ENCODE measurements at regions not wholly inside any gene's neighbourhood (a gene's known extent, or its start where the extent isn't known, plus 50 kb on each side); places are given as distances from the start of the nearest gene placed in this dataset.

GRCh38 chr1:232319518-232320210 lies 310.3 kb downstream of the SIPA1L2 start:
- POLR2A ChIA-PET (ENCODE audit: unreplicated experiment), result no interaction called here
- H3K9ac ChIP-seq (ENCODE audit: low read depth, low read length), result no peak overlapping the region
- H4K8ac ChIP-seq (ENCODE audit: low read depth in 2 of 2, low read length in 2 of 2), result no peak overlapping the region
- H3K23ac ChIP-seq (ENCODE audit: low read depth, low read length), result no peak overlapping the region
- CTCF ChIA-PET, result interaction anchor here (0.6 kb wide), 1 partner anchor 311 kb away, joined by 3 read pairs; no protein-coding TSS in a partner anchor
- no peak overlapping the region for H2AK9ac ChIP-seq (replicated peaks; ENCODE audit: low read depth, low read length, poor library complexity)
- H3K36me3 ChIP-seq (ENCODE audit: control insufficient read depth, insufficient read depth, low read length), result no peaks in the 10 kb centered on the region
- H3K79me1 ChIP-seq (ENCODE audit: low read depth in 1 of 2, low read length in 2 of 2), result no peaks in the 10 kb centered on the region
- H3K27ac ChIP-seq (ENCODE audit: insufficient read depth, low read length), result no peak overlapping the region
- no peak overlapping the region for H3K4ac ChIP-seq (ENCODE audit: low read depth, low read length)
- H3K56ac ChIP-seq (ENCODE audit: extremely low read depth, insufficient read depth, low read length), result no peak overlapping the region
- H2BK5ac ChIP-seq (ENCODE audit: low read depth, low read length, poor library complexity, severe bottlenecking), result no peak overlapping the region
- ATAC-seq (ENCODE audit: low read depth), result no peak
- TF ChIP-seq MAFK (IDR thresholded peaks at IDR 0.05; ENCODE audit: low read depth, low read length) (no peak), RFX5 (IDR thresholded peaks at IDR 0.05; ENCODE audit: low read depth, low read length) (no peak), FOS (IDR thresholded peaks at IDR 0.05; ENCODE audit: low read depth, low read length) (no peak), CEBPB (IDR thresholded peaks at IDR 0.05; ENCODE audit: low read depth, low read length) (no peak), CTCF (conservative IDR thresholded peaks at IDR 0.05; ENCODE audit: low read depth, low read length) (no peak), SMC3 (IDR thresholded peaks at IDR 0.05; ENCODE audit: low read depth, low read length) (no peak), RCOR1 (IDR thresholded peaks at IDR 0.05; ENCODE audit: insufficient replicate concordance, low read length) (no peak), MAZ (IDR thresholded peaks at IDR 0.05; ENCODE audit: borderline replicate concordance, low read depth, low read length) (no peak), CHD1 (IDR thresholded peaks at IDR 0.05; ENCODE audit: low read depth, low read length) (no peak), POLR2A (IDR thresholded peaks at IDR 0.05; ENCODE audit: low read depth, low read length) (no peak), NFE2L2 (IDR thresholded peaks at IDR 0.05; ENCODE audit: low read depth, low read length) (no peak), BHLHE40 (IDR thresholded peaks at IDR 0.05; ENCODE audit: low read depth, low read length) (no peak), MXI1 (IDR thresholded peaks at IDR 0.05; ENCODE audit: borderline replicate concordance, low read depth, low read length) (no peak), RAD21 (IDR thresholded peaks at IDR 0.05; ENCODE audit: low read length) (no peak), ELK1 (IDR thresholded peaks at IDR 0.05; ENCODE audit: borderline replicate concordance, low read depth, low read length) (no peak), USF2 (IDR thresholded peaks at IDR 0.05; ENCODE audit: low read depth, low read length) (no peak)
- no peak overlapping the region for H4K5ac ChIP-seq (ENCODE audit: low read depth, low read length)
- H3K27me3 ChIP-seq (ENCODE audit: control insufficient read depth, insufficient read depth, low read length), result peaks cover 2% of the 10 kb centered on the region; the same call in 1 of the 2 replicates
- H2AK5ac ChIP-seq (ENCODE audit: low read depth, low read length), result no peak overlapping the region
- H3K18ac ChIP-seq (ENCODE audit: low read depth, low read length), result no peak overlapping the region
- dilution Hi-C loops (cut with HindIII; ENCODE audit: low sequenced_read_pairs, unreplicated experiment) (no loop called here), in situ Hi-C loops (cut with MboI; ENCODE audit: low sequenced_read_pairs) (no loop called here), intact Hi-C loops (cut with micrococcal nuclease) (no loop called here)
- no peaks in the 10 kb centered on the region for H4K20me1 ChIP-seq (ENCODE audit: insufficient read depth, low read length)
- H3K4me1 ChIP-seq (ENCODE audit: control insufficient read depth, insufficient read depth, low read length), result no peaks in the 10 kb centered on the region
- H3K4me2 ChIP-seq (ENCODE audit: low read depth, low read length), result no peak overlapping the region
- H4K91ac ChIP-seq (ENCODE audit: insufficient read depth, low read depth, low read length), result no peak overlapping the region
- no peaks in the 10 kb centered on the region for H3K9me1 ChIP-seq (ENCODE audit: insufficient read depth, low read length)
- H2BK20ac ChIP-seq (ENCODE audit: low read depth, low read length), result no peak overlapping the region
- H3K4me3 ChIP-seq (ENCODE audit: insufficient read depth, low read depth, low read length), result no peak overlapping the region
- DNase-seq, result no peak
- no TSS peak for BruUV-seq (replicated peaks)
- no peak overlapping the region for H2AFZ ChIP-seq (replicated peaks; ENCODE audit: low read length, poor library complexity)
- no peaks in the 10 kb centered on the region for H3K9me3 ChIP-seq (ENCODE audit: control insufficient read depth, insufficient read depth, low read length)
- H2BK15ac ChIP-seq (ENCODE audit: low read depth, low read length), result no peak overlapping the region
- 100% methylated on average over 1 of the region's 4 CpGs; no CpG with 5 or more reads in 1 of the 2 experiments for WGBS, 2 experiments (ENCODE audit: extremely low coverage in 2 of 2, insufficient read length in 1 of 2)
- no peak overlapping the region for H3K14ac ChIP-seq (replicated peaks; ENCODE audit: low read depth, low read length)
- no peak overlapping the region for H2BK120ac ChIP-seq (ENCODE audit: low read depth, low read length)

Data from IMR-90 (cell line).